ENCODE measurements at regions not wholly inside any gene's neighbourhood (a gene's known extent, or its start where the extent isn't known, plus 50 kb on each side); places are given as distances from the start of the nearest gene placed in this dataset.
A peak's percentile ranks its signal among the peaks of the same experiment; 100 is the strongest.

DNA sequence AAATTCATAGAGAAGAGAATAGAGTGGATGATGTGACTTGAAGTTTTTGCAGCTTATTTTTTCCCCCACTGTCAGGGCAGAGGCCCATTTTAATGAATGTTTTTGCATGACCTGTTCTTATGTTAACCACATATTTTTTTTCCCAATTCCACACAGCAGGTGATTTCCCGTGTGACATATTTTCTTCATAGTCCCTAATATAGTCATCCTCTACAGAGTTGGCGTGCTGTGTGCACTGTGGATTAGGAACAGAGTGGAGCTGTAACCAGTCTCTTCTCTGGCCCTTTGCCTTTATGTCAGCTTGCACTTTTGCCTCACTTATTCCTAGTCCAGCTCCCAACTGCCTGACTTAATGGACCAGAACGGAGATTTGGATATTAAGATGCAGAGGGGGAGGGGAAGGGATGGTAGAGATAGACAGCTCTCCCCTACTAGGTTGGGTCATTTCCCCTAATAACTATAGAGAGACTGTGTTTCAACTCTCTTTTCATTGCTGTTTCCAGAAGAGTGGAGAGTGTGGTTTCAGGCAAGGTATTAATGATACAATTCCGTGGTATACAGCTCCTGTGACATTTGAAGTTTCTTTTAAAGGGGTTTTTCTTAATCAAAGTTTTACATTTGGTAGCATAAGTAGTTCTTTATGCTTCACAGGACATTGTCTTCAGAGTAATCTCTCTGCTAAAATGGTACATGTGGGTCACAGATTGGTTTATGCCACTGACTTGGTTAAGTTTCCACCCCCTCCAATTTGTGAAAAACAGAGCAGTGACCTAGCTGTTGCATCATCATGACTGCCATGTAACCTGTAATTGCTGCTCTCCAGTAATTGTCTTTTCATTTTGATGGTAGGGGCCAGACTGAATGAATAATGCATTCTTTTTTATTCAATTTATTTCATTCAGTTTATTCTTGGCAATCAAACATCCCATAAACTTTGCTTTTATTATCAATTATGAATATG, 161.3 kb downstream of the HAUS1 start:
- no peak for DNase-seq (ENCODE audit: low spot score)

DNA sequence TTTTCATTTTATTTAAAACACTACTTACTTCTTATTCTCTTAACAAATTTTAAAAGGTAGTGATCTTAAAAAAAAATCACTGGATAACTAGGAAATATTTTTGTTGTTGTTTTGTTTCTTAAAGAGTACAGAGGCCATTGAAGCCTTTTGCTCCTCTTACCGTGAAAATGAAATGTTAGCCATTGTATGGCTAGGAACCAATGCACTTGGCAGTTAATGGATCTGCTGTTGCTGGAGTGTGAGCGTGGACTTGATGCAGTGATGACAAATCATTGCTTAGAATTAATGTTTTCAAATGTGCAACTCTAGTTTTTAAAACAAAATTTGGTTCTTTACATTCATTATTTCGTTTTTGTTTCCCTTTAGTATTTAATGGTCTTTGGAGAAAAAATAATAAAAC, 162.3 kb downstream of the HAUS1 start:
- no peak for DNase-seq (ENCODE audit: low spot score)

DNA sequence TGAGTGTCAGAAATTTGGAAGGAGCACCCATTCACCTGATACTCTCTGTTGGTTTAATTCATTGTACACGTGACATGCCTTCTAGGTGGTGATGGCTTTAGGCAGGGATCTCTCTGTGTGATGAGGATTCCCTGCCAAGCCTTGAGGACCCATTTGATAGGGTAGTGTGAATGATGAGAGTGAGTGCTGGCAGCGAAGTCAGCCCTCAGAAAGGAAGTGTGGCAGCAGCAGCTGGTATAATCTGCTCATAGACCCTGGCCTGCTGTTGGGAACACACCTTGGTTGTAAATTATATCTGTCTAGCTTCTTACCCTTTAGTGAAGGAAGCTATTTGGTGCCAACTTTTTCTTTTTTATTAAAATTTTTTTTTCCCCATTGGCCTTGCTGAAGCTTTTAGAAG, 164.5 kb downstream of the HAUS1 start:
- DNase-seq (ENCODE audit: low spot score): no peak

DNA sequence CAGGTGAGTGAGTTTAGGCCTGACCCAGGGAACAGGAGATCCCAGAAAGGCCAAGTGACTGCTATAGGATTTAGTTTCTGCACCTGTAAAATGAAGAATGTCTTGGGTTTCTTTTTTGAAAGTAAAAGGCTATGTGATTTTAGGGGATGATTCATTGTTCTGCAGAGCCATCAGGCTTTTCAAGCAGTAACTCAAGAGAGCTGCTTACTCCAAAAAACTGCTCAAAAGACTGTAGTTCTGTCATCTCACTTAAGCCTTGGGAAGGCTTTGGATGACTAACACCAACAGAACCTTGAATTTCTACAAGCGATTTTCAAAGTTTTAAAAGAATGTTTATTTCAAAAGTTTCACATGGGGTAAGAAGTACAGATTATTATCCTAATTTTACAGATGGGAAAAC, 165.1 kb downstream of the HAUS1 start:
- DNase-seq (ENCODE audit: low spot score): no peak

DNA sequence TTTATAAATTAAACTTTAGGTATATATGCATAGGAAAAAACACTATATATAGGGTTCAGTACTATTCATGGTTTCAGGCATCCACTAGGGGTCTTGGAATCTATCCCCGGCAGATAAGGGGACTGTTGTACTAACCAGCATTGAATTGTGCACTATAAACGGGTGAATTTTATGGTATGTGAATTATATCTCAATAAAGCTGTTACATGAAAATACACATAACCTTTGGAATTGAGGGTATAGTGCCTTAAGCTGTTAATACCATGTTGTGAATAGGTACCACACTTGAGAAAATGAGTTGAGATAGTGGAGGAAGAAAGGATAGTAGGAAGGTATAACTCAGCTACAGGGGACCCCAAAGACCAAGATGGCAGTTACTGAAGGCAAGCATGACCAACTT, 167.3 kb downstream of the HAUS1 start:
- DNase-seq (ENCODE audit: low spot score): no peak

DNA sequence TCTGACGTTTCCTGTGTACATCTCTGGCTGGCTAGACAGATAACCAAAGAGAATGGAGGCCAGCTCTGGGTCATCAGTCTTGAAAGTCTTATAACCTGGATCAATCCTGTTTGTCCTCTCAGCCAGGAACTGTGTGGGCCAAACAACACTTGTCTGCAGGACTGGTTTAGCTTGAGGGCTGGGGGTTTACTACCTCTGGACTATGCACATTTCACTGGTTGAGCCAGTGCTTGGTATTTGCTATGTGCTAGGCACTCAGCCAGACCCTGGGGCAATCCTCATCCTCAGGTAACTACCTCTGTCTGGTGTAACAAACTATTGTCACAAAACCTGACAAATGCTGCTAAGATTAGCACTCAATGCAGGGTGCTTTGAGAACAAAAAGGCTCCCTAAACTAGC, 169.7 kb downstream of the HAUS1 start:
- DNase-seq (ENCODE audit: low spot score): no peak

DNA sequence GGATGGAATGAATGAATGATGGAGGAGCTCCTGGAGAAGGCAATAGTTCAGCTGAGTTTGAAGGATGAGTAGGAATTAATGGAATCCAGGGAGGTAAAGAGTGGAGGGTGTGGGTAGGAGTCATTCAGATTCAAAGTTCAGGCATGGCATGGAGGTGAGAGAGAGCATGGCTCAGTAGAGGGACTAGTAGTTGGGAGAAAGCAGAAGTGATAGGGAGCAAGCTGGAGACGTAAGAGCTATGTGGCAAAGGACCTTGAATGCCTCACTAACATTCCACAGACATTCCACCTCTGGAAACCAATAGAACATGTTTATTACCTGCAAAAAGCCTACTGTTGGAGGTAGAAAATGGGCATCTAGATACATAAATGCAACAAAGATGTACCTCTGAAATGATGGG, 170.1 kb downstream of the HAUS1 start:
- DNase-seq (ENCODE audit: low spot score): no peak

DNA sequence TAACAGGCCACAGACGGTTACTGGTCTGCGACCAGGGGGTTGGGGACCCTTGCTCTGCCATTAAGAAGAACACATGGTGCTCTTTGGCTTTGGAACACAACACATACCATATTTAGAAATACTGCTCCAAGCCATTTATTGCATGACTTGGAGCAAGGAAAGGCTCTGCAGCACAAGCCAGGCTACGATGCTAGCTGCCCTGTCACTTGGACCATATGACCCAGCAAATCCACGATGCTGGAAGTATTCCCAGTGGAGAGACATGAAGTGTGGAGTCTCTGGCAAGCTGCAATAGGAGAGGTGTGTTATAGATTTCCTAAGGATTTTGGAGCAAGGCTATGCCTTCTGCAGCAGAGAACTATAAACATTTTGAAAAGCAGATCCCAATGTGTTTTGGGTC, 171.2 kb downstream of the HAUS1 start:
- DNase-seq (ENCODE audit: low spot score): no peak

DNA sequence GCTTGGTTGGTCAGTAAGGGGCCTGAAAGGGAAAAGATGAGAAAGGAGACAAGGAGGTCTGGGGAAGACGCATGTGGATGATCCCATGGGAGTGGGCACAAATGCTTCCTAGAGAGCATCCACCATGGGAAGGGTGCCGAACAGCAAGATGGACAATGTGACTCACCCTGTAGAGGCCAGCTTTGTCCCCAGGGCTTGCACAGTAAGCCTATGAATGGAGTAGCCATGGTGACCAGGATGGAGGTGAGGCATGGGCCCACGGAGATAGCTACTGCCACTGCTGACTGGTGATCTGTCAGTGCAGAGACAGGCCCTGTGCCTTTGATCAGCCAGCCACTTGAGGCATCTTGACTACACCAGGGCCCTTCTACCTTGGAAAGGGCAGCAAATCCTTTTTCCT, 172.6 kb downstream of the HAUS1 start:
- no peak for DNase-seq (ENCODE audit: low spot score)

DNA sequence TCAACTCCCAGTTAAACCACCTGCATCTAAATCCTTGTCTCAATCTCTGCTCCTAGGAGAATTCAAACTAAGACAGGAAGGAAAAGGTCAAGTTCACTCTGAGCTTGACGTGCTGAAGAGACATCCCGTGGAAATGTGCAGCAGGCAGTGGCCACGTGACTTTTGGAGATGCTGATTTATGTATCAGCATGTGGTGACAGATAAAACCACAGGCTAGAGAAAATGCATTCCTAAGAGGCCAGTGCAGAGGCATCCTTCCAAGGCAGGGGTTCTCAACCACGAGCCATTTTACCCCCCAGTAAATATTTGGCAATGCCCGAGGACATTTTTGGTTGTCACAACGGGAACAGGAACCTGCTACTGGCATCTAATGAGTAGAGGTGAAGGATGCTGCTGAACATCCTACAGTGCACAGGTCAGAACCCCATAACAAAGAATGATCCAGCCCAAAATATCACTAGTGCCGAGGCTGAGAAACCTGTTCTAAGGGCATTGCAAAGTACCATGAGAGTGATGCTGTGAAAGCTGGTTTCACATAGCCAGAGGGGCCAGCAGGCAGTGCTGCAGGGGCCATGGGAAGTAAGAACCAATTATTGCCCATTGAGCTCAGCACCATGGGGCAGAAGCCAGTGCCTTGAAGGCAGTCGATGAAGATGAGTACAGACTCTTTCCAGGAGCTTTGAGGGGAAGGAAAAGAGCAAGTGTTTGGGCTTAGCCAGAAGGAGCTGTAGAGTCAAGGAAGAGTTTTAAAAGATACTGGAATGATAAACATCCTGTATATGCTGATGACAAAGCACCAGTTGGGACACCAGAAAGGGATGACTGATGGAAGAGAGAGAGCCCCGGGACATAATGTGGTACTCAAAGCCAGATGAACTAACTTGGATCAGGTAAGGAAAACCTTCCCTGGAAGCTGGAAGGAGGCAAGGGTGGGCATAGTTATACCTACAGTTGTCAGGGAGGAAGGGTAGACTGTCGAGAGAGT, 174.6 kb downstream of the HAUS1 start:
- no peak for DNase-seq (ENCODE audit: low spot score)

DNA sequence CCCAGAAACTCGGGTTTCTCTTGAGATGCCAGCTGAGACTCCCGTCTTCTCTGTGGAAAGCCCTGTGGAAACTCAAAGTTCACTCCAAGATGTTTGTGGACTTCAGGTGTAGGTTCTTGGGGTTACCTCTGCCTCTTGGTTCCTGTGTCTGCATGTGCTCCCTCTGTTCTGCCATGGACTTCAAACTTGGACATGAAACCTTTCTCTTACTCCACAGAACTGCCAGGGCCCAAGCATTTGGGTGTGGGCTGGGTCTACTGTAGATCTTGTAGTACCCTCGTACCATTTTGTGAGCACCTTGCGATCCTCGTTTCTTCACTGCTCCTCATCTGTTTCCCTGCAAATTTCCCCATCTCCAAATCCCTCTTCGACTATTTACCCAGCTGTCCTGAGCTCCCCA, 175.5 kb downstream of the HAUS1 start:
- no peak for DNase-seq (ENCODE audit: low spot score)

DNA sequence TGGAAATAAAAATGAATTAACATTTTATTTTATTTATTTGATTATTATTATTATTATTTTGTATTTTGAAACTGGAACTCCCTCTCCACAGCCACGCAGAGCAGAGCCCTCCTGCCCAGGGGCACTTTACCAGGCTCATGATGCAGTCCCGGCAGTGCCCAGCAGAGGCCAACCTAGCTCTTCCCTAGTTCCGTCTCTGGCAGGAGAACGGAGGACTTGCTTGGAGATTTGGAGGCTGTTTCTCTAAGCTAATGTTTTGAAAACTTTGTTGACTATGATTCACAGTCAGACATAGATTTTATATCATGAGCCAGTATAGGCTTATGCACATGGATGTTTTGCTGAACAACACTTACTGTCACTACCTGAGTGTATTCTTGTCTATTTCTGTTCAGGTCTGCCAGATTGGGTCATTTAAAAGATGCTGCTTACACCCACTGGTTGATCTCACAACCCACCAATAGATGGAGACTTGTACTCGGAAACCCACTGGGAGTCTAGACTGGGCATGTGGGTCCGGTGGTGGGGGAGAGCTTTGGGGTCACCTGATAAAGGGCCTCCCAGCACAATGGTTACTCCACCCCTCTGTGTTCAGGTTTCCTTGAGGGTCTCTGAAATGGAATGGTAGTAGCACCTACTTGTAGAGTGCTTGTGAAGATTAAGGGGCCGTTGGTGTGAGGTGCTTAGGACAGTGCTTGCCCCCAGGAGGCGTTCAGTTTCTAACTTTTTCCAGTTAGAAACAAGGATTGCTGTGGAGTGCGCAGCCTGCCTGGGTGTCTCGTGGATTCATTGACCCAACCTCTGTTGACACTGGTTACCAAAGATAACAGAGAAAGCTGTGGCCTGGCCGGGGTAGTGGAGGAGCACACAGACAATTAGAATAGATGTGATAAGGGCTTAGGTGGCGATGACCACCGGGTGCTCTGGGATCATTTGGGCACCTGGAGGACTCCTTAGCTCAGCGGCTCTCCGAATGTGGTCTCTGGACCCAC, 177.3 kb downstream of the HAUS1 start:
- DNase-seq (ENCODE audit: low spot score): peak; percentile 53

DNA sequence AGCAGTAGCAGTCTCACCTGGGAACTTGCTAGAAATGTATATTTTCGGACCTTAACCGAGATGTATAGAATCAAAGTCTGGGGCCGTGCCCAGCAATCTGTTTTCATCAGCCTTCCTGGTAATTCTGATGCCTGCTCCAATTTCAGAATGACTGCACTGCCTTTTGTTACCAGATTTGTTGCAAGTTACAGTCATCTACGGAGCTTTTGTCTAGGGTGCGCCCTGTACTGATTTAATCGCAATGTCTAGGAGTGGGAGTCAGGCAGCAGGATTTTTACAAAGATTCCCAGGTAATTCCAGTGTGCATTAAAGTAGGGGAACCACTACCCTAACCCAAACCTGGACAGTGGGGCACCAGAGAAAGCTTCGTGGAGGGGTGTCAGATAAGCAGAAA, 178.0 kb downstream of the HAUS1 start:
- no peak for DNase-seq (ENCODE audit: low spot score)

DNA sequence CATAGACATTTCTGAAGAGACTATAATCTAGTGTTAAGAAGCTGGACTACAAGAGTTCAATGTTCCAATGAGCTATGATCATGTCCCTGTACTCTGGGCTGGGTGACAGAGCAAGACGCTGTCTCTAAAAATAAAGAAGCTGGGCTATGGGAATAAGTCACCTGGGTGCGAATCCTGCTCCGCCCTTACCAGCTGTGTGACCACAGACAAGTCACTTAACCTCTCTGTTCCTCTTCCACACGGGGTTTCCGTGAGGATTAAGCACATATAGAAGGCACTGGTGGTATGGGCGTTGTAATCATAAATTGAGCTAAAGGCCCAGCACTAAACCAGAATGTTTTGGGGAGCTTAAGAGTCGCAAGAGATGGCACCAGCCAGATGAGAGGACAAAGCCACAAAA, 178.5 kb downstream of the HAUS1 start:
- no peak for DNase-seq (ENCODE audit: low spot score)

DNA sequence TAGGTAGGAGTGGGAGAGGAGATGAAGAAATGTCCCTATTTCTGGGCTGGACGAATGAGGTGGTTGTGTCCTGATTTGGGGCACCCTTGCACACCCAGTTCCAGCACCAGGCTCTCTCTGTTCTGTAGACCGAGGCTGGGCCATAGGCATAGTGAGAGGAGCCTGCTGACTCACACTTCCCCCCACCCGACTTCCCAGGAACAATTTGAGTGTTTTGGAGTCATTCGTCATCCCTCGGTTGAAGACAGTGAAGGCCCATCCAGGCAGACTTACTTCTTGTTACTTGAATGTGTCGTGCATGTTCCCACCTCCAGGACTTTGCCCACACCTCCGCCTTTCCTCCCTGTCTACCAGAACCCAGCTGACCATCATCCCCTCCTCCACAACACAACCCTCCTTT, 179.1 kb downstream of the HAUS1 start:
- DNase-seq (ENCODE audit: low spot score): no peak

DNA sequence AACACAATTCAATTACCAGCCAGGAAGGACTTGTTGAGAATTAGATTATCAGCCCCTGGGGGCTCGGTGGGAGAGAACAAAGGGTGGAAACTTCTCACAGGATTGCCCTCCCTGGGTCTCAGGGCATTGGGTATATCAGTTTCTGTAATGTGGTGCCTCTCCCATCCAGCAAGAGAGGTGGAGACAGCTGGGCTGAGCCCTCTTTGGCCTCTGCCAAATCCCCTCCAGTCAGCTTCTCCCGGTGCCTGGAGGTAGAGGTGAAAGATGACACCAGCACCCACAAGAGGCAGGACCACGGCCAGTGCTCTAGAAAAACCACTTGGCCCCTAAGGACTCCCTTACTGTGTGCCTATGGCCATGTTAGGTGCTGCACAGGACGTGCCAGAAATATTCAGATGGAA, 179.7 kb downstream of the HAUS1 start:
- DNase-seq (ENCODE audit: low spot score): no peak

DNA sequence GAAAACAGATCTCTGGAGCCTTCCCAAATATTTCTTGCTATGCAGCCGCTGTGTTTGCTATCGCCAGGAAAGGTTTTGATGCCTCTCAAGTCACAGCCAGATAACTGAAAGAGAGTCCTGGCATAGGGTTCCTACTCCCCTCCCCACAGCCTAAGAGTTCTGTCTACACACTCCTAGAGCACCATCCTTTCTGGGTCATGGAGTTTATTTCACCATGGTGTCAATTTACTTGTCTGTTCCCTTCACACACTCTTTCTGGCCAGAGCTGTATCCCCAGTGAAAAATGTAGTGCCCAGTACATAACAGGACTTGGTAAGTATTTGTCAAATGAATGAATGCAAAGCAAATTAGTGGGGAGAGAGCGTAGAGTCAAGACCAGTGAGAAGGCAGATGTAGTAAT, 185.3 kb downstream of the HAUS1 start:
- no peak for DNase-seq (ENCODE audit: low spot score)

DNA sequence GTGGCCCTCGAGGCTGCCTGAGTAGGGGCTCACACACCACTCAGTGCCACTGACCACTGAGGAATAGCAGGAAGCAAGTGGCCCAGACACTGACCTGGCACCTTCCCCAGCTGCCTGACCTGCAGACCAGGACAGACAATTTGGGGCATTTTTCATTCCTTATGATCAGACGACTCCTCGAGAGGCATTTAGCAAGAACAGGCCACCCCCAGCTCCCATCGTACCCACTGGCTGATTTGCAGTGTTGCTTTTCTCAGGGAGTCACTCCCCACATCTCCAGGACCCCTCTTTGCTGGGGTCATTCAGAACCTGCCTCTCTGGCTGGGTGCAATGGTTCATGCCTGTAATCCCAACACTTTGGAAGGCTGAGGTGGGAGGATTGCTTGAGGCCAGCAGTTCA, 185.7 kb downstream of the HAUS1 start:
- DNase-seq (ENCODE audit: low spot score): no peak

DNA sequence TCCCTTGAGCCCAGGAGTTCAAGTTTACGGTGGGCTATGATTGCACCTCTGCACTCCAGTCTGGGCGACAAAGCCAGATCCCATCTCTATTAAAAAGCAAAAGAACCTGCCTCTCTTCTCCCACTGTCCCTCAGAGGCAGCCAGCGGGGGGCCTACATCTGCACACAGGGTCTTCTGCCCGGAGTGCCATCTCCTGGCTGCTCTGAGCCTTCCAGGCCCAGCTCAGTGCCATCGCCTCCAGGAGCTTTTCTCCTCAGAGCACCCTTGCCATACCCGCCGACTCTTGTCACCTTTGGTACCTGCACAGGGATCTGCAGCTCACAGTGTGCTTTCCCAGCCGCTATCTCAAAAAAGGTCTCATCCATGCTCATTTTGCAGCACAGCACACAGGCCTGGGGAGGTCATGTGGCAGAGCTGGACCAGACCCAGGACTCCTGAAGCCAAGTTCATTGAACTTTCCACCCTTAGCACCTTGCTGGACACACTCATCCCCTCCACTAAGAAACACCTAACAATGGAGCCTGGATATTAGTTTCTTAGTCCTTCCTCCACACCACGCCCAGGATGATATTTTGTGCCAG, 186.3 kb downstream of the HAUS1 start:
- no peak for DNase-seq (ENCODE audit: low spot score)

DNA sequence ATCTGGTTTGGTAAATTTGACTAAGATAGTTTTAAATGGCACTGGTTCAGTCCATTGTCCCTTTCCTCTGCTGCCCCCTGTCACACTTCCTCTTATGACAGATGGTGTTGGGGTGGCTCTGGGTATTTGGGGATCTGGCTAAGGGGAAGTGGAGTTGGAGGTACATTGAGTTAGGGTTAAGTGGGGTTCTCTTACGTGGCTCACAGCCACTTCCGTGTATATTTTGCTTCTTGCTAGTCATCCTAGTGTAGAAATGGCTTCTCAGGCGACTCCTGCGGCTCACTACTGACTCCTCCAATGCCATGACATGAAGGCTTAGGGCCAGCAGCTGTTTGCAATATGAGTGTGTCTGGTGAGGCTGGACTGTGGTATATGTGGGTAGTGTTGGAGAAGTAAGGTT, 187.0 kb downstream of the HAUS1 start:
- DNase-seq (ENCODE audit: low spot score): no peak

DNA sequence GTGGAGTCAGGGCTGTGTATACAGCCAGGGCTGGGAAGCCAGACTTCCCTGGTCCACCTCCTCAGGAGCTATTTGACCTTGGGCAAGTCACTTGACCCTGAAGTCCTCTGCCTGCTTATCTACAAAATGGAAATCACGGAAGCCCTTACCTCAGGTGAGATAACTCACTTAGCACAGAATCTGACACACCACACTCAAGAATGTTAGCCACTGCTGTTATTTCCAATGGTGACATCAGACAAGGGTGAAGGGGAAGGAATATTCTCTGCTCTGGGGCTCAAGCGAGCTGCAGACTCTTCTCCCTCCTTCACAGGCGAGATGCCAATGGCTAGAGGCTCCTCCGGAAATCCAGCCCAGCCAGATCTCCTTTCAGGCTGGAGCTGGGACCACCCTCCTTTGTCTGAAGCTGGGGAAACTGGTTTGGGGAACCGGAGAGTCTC, 189.6 kb downstream of the HAUS1 start:
- DNase-seq (ENCODE audit: low spot score): no peak

Measured in CD4-positive, alpha-beta T cell treated with Interleukin-15 for 4 hours (primary cell).